HK-2 (cell line): ENCODE measurements at regions not wholly inside any gene's neighbourhood (a gene's known extent, or its start where the extent isn't known, plus 50 kb on each side); places are given as distances from the start of the nearest gene placed in this dataset.

Source experiments
- DNase-seq: peaks from one replicate; pipeline ENCODE4 v3.0.0-alpha.2; 2018; ENCODE audit not compliant: unreplicated experiment

- DNase-seq = no peak
These were observed 650.6 kb downstream of the SLC4A3 start for GRCh38 chr2:220278022-220278421.

- DNase-seq = peak; percentile 39
These were observed 651.9 kb downstream of the SLC4A3 start for GRCh38 chr2:220279372-220279771.

GRCh38 chr2:220279840-220280239, 652.4 kb downstream of the SLC4A3 start:
- DNase-seq = no peak

GRCh38 chr2:220280736-220281135, 653.3 kb downstream of the SLC4A3 start:
- no peak for DNase-seq

GRCh38 chr2:220281771-220282170, 654.3 kb downstream of the SLC4A3 start:
- no peak for DNase-seq

DNA sequence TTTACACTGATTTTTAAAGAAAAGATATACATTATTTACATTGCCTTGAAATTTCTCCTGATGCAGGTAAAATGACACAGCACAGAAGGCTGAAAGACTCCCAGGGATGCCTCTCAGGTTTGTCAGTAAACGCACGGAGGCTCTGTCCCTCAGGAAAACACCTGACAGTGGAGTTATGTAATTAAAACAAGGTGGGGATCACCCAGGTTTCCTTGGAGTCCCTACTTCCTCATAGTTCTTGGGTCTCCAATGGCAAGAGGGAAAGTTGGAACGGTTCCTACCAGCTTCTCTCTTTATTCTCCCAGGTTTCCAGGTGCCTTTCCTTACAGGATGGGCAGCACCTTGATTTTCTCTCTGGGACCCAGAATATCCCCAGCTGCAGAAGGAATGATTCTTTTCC, 654.8 kb downstream of the SLC4A3 start:
- no peak for DNase-seq

DNA sequence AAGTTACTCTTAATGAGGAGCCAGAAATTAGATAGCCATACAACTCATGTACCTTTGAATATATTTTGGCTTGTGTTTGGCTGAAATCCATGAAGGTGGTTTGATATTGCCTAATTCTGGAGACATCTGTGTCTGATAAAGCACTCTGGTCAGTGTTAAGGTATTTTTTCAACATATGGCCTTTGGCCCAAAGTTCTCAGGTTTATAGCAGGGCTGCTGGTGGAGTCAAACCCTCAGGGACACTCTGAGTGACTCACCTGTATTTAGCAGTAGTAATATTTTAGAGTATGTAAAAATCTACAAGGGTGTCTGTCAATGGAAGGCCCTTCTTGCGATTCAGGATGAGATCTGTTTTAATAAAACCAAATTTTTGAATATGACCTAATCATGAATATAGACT, 666.5 kb downstream of the SLC4A3 start:
- no peak for DNase-seq

DNA sequence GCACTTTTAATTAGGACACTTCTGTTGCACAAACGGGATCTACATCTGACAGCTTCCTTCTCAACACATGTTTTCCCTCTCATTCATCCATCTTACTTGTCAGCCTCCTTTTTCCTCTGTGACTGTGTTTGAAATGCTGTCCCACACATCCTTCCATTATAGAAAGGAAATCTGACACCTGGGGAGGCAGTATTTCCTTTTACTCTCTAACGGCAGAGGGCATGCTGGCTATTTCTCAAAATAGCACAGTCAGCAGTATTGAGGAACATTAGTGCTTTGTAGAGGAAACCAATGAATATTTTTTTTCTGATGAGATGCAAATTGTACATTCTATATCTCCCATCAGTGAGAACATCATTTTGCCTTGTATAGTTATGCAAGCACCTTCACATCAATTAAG, 668.7 kb downstream of the SLC4A3 start:
- no peak for DNase-seq

DNA sequence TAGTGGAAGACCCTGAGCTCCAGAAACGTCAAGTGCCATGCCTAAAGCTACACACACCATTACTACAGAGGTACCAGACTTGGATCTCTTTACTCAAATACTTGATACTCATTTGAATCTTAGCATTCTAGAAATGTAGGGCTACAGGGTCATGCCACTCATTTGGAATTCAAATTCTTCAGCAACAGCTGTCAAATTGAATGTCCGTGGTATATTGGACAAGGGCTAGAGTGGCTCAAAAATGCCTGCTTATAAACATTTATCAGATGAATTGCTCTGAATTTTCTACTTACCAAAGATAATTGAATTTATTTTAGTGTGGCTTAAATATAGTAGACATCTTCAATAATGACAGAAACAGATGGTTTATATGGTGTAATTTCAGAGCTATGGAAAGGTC, 669.7 kb downstream of the SLC4A3 start:
- no peak for DNase-seq

- no peak for DNase-seq
These were observed 673.4 kb downstream of the SLC4A3 start for GRCh38 chr2:220300806-220301205.

GRCh38 chr2:220302756-220303155, 675.3 kb downstream of the SLC4A3 start:
- DNase-seq = no peak

DNA sequence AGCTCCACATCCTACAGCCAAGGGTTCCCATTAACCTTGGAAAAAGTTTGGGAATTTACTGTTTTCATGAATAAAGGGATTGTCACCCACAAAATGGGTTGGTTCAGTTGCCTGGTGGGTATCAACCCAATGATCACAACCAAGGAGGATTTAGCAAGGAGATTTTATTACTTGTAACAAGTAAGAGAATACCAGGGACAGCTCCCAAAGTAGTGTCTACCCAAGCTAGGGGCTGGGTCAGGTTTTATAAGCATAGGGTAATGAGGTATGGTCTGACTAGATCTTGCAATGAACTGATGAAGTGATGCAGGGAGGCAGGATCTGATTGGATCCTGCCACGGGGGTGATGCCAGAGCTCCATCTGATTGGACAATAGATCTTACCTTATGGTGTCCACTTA, 681.8 kb downstream of the SLC4A3 start:
- no peak for DNase-seq

- no peak for DNase-seq
These were observed 683.0 kb downstream of the SLC4A3 start for GRCh38 chr2:220310451-220310861.

DNA sequence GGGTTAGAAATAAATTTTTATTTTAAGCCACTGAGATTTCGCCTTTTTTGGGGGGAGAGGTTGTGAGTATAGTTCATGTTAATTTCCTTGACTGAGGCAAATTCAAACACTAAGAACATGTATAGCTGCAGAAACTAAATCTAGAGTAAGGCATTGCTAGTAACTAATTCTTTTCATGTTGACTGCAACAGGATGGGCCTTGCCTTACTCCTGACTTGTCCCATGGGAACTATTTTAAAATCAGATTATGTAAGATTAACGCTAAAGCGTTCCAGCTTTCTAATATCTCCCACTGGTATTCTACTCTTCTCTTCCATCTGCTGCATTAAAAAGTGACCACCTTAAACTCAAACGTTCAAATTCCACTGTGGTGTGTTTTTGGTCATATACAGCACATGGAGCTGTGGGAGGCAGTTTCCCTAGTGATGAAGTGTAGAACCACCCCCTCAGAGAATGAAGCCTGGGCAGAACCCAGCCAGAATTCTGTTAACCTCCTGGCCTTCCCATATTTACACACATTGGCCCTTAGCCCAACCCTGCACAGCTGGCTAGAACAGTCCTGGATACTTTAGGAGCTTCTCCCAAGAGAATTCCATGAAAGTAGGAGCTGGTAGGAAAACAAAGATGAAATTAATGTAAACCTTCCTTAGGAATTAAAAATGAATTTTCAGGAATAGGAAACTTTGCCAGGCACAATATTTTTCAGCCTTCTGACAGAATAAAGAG, 687.8 kb downstream of the SLC4A3 start:
- no peak for DNase-seq

DNA sequence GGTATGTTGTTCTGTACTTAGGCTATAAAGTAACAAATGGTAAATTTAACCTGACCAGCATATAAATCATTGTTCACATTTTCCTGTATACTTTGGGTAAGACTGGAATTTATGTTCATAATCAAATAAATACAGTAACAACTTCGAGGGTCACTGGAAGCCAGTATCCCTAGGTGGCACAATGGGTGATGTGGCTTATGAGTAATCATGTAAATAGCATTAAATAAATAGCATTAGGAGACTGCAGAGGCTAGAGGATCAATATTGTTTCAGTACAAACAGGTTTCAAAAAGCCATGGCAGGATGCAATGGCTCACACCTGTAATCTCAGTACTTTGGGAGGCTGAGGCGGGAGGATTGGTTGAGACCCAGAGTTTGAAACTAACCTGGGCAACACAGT, 690.6 kb downstream of the SLC4A3 start:
- no peak for DNase-seq

- no peak for DNase-seq
These were observed 691.1 kb downstream of the SLC4A3 start for GRCh38 chr2:220318508-220318907.

- DNase-seq = no peak
These were observed 692.9 kb downstream of the SLC4A3 start for GRCh38 chr2:220320326-220320725.

- DNase-seq = no peak
These were observed 705.5 kb downstream of the SLC4A3 start for GRCh38 chr2:220332886-220333285.

DNA sequence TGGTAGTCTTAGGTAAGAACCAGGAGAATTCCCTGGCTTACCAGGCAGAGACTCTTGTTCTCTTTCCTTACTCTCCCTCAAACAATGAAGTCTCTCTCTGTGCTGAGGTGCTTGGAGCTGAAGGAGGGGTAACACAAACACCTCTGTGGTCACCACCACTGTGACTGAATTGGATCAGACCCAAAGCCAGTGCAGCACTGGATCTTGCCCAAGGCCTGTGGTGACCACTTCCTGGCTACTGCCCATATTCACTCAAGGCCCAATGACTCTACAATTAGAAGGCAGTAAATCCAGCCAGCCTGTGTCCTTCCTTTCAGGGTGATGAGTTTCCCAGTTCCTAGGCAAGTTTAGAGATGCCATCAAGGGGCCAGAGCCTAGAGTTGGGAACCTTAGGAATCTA, 706.8 kb downstream of the SLC4A3 start:
- DNase-seq = peak; percentile 11

DNA sequence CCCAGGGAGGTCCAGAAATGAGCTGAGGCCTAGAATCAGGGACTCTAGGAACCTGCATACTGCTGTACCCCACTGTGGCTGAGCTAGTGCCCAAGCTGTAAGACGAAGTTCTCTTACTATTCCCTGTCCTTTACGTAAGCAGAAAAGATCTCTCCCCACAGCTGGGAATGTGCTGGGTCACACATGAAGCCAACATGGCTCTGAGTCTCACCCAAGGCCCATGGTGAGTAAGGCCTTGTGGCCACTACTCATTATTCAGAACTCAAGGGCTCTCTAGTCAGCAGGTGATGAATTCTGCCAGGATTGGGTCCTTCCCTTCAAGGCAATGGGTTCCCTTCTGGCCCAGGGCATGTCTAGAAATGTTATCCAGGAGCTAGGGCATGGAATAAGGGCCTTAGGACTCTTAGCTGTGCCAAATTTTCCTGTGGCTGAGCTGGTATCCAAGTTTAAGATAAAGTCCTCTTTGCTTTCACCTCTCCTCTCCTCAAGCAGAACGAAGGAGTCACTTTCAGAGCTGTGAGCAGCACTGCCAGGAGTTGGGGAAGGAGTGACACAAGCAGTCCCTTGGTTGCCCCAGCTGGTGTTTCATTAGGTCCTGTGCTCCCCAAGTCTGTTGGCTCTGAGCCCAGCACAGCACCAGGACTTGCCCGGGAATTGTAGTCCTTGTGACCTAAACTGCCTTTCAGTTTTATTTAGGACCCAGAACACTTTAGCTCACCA, 707.6 kb downstream of the SLC4A3 start:
- no peak for DNase-seq

- no peak for DNase-seq
These were observed 708.1 kb downstream of the SLC4A3 start for GRCh38 chr2:220335591-220335915.

DNA sequence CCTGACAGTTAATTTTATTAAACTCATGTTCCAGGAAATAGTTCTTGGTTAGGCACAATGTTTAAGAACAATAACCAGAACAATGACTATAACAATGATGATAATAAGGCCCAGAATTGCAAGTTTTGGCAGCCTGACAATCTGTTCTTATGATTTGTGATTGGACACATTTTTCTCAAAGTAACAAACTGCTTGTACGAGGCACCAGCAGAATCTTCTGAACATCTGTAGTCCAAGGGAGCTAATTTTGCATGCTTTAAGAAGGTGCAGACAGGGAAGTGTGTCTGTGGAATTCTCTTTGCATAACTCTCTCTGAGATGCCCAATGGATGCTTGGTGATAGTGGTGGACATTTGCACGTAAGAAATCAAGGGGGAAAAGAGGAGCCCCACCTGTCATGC, 709.3 kb downstream of the SLC4A3 start:
- DNase-seq = no peak

DNA sequence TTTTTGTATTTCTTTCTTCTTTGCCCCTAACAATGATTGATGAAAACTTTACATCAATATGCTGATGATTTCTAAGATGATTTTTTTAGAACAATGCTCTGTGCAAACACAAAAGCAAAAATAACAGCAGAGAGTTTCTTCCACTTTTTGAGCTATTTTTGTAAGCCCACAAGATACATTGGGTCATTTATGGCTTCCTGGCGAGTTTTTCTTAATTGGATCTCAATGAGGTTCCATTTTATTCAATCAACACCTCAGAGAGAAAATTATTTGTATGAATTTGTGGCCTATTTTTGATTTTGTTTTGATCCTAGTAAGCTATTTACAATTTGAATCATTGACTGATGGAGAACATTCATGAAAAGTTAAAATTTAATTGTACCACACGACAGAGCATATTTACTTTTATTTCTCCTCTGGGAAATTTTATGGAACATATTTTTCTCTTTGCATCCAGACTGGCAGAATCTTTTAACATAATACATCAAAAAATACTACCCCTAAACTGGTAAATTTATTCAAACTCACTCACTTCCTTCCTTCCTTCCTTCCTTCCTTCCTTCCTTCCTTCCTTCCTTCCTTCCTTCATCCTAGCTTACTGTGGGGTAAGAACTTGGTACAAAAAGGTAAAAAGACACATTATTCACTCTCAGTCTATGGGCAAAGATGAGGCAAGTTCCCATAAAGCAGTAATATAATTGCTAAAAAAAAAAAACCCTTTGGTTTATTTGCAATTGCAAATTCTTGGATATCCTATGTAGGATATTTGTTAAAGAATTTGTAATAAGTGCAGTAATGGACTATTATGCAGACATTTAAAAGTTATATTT, 710.4 kb downstream of the SLC4A3 start:
- DNase-seq = no peak
